GM18519 (cell line): ENCODE measurements at regions not wholly inside any gene's neighbourhood (a gene's known extent, or its start where the extent isn't known, plus 50 kb on each side); places are given as distances from the start of the nearest gene placed in this dataset.

Experiments
- ATAC-seq: cut with Tn5 transposase; IDR thresholded peaks from one replicate; pipeline ENCODE4 v1.9.1; 2021; ENCODE audit warnings: mild to moderate bottlenecking, moderate library complexity; ENCODE audit not compliant: unreplicated experiment, low FRiP score

DNA sequence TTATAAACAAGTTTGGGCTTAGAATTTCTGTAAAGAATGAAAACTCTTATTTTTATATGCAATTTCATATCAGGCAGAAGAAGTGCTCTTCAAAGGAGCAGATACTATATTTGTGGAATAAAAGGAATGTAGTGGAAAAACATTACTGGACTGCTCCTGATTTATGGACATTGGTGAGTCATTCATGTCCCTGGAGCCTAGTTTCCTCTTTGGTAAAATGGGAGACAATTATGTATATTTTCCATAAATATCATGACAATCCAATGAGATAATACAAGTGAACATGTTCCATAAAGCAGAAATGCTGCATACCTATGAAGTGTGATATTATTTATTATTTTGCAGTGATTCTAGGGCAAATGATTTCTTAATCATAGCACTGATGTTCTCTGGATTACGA is 445.8 kb upstream of the CITED2 start:
- no peak for ATAC-seq

DNA sequence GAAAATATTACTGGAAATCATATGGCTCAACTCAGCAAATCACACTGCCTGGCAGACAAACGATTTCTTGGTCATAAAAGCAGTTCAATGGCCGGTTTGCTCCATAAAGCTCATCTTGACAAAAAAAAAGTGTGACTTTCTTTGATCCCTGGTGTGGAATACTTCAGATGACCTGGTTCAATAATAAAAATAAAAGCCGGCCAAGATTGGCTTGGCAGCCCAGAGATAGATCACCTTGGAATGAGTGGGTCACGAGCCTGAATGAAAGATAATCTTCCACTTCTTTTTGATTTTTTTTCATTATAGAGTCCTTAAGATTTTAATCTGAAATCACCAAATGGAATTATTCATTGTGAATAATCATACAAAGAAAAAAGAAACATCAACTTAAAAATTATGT is 445.3 kb upstream of the CITED2 start:
- no peak for ATAC-seq

DNA sequence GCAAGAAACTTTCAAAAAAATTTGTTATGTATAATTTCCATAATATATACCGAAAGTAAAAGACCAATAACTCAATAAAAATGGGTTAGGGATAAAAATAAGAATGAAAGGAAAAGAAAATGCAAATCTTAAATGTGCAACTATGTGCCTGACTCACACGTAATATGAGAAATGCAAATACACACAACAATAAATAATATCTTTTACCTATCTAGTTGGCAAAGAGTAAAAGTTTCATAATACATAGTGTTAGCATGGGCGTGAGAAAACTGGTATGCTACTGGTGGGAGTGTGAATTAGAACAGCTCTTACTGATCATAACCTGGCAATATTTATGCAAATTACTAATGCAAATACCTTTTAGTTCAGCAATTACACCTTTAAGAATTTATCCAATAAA is 438.5 kb upstream of the CITED2 start:
- no peak for ATAC-seq

DNA sequence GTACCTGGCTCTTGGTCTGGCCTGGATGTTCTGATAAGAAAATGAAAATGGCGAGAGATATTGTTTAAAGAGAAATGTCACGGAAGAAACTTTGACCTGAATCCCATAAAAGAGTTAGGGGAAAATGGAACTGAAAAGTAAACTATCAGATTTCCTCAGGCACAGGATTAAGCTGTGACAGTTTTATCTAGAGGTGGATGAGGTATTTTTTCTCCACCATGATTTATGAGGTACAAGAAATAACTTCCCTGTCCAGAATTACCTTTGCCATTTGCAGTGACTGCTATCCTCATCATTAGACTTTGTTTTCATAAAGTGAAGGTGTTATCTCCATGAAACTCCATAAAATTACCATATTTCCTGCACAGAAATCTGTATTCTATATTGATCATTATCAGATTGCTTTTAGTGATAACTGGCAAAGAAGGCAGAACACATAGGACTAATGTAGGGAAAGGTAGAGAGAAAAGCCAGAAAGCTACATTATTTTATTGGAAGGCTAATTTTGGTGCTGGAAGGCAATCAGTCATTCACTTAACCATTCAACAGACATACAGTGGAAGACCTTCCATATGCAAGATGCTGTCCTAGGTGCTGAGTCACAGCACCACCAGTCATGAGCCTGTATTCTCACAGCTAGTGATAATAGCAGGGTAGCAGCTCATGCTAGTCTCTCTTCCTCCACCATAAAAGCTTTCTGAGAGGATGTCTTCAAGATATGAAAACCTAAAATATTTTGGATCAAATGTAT is 427.3 kb upstream of the CITED2 start:
- no peak for ATAC-seq

DNA sequence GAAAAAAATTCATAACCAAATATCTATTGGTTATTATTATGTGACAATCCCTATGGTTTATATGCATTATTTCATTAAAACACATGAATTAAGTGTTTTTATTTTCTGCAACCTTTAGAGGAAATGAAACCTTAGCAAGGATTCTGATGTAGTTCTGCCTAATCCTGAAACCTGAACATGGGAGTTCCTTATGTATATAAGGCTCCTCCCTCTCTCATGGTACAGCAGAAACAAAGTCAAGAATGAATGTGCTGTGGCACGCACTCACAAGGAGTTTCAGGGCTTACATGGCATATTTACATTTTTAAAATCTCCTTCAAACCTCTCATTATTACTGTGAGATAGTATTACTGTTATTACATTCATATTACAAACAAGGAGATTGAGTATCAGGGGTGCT is 426.4 kb upstream of the CITED2 start:
- ATAC-seq: peak; percentile 83

DNA sequence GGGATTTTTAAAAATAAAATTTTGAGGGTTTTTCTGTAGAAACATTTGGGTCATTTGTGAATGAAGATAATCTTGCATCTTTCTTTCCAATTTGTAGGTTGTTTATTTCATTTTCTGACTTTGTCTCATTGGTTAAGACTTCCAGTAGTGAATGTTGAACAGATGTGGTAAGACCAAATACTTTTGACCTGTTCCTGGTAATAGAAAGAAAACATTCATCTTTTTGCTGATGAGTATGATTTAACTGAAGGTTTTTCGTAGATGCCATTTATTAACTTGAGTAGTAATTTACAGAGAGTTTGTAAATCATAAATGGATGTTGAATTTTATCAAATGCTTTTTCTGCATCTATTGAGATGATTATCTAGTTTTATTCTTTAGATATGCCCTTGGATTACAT is 416.1 kb upstream of the CITED2 start:
- no peak for ATAC-seq

DNA sequence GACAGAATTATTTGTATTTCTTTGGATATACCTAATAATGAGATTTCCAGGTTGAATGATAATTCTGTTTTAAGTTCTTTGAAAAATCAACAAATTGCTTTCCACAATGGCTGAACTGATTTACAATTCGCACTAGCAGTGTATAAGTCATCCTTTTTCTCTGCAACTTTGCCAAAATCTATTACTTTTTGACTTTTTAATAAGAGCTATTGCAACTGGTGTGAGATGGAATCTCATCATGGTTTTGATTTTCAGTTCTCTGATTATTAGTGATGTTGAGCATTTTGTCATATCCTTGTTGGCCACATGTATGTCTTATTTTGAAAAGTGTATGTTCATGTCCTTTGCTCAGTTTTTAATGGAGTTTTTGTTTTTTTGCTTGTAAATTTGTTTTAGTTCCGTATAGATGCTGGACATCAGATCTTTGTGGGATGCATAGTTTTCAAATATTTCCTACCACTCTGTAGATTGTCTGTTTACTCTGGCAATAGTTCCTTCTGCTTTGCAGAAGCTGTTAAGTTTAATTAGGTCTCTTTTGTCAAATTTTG is 409.8 kb upstream of the CITED2 start:
- no peak for ATAC-seq

DNA sequence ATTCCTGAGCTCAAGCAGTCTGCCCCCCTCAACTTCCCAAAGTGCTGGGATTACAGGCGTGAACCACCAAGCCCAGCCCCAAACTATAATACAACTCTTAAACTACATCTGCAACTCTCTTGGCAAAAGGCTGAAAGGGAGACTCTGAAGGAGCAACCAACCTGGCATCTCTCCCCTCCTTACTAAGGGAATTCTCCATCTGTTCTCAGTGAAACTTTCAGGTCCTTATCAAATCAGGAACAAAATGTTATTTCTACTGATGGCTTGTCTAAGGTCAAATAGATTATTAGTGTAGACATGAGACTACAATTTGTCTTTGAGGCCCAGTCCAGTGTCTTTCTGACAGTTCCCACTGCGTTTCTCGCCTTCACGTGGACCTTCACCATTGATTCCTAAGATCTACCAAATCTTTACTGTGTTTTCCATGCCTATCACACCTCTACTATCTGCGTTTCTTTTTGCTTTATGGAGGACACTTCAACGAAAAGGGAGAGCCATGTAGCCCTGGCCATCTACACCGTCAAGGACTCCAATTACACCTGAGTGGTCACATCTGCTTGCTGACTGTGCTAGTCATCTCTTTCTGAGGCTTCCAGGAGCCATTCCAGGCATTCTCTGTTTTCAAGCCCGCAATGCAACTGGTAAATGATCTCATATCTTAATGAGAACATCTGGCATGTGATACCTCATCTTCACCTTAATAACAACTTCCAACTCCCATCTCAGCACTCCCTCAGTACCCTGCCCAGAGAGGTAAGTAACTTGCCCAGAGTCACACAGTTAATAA is 405.7 kb upstream of the CITED2 start:
- no peak for ATAC-seq

DNA sequence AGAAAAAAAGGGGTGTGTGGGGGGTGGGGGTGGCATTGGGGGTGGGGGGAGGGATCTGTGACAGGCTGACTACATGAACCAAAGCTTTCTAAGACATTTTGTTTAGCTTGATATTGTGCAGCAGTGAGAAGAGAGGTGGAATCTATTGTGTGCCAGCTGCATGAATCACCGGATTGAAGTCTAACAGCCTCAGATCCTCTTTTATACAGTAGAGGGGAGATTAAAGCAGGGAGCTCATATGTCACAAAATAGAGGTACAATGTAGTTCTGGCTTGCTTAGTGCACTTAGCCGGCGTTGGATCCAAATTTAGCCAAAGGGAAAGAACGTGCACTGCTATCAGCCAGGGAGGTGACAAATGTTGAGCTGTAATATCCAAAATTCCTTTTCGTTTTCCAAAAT is 404.2 kb upstream of the CITED2 start:
- ATAC-seq: no peak

DNA sequence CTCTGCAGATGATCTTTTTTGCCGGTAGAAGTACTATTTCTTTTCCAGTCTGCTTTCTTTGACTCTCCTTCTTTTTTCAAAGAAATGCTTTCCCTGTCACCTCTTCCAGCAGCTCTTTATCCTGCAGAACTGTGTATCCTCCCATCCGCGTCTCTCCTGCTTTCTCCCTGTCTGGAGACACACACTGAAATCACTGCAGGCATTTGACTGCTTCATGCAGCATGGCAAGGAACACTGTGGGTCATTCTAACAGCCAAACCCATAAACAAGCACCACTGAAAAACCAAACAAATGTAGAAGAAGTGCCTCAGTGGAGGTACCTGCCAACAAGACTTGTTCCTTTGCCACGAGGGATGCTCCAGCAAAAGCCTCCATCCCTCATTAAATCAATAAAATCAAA is 403.7 kb upstream of the CITED2 start:
- ATAC-seq: no peak

DNA sequence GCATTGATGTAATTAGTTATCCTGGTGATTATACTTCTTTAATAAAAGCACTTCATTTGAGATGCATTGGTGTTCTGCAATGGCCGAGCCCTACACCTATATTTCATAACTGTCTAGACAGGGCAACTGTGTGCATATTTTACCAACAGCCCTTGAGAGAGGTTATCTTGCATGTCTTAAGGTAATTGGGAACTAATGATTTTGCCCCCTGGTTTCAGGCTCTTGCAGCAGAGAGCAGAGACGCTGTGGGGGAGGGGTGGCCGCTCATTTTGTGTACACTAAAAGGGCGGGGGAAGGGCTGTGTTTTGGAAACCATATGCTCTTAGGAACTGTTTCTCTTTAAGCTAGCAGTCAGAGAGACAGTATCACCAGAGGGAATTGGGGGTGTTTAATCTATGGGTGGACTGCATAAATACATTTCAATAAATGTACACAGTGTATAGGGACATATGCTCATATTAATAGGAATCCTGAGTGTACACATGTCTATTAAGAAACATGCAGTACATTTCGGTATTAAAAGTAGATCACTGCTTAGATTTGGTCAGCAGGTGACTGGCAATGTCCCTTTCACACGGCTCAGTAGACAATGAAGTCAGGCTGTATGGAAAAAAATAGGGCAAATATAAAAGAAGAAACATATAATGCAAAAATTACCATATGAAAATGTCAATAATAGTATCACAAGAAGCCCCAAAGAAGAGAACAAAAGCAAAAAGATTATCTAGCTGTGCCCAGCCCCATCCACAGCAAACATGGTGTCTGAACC is 402.9 kb upstream of the CITED2 start:
- no peak for ATAC-seq

DNA sequence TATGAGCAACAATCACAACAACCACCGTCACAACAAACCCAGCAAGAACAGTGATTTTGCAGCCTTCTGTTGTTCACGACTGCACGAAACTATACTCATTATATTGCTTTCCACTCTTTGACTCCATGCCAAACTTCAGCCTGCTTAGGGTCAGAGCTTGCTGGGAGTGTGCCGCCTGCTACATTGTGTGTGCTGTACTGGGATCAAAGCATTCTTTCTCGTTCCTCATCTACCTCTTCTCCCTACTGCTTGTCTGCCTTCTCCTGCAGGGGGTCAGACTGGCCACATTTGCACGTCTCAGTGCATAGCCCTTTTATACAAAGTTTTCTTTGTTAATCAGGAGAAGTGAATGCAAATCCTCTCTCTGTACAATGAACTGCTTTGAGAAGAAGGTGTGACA is 401.6 kb upstream of the CITED2 start:
- ATAC-seq: no peak

DNA sequence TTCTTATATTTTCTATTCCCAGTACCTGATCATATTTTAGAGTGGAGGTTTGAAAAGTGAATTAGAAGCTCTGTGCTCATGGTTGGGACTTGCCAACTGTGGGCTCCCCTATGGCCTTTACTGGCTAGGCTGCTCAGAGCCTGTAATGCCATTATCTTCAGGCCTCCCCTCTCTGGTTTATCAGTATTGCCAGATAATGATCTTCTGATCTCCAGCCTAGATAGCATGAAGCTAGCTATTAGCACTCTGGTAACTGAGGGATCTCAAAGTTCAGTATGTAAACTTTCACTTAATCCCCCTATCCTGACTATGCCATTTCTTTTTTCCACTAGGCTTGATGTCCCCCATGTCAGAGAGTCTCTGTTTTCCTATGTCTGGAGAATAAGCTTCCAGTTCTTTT is 393.7 kb upstream of the CITED2 start:
- no peak for ATAC-seq

DNA sequence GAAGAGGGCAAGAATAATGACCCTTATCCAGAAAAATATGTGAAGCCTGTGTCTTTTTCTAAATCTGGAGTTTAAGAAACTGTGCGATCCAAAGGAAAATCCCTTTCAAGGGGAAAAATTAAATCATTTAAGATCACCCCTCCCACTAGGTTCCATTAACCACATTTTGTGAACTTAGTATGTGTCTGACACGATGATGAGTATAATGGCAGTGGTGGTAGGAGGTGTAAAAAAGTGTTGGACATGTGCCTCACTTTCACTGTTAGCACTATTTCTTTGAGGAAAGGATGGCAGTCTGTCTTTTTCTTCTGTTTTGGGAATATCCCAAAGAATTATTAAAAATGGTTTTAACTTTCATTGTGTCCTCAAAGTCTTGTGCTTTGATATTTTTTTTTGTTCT is 392.3 kb upstream of the CITED2 start:
- no peak for ATAC-seq

DNA sequence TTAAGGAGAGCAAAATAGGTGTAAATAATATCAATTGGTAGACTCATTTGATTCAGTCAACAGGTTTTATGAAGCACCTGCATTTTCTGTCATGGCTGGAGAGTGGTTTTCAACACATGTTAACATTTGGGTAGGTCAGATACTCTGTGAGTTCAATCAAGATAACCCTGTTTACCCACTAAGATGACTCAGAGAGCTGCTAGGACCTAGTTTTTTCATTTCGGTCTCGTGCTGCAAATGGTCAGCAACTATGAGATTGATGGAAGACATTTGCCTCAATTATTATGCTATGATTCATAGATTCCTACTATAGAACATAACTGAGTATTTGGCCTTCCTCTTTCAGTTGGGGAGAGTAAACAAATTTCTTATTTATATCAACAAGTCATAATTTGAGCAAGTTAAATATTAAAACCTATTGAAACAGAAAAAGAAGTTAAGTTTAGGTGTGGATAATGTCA is 391.4 kb upstream of the CITED2 start:
- no peak for ATAC-seq

DNA sequence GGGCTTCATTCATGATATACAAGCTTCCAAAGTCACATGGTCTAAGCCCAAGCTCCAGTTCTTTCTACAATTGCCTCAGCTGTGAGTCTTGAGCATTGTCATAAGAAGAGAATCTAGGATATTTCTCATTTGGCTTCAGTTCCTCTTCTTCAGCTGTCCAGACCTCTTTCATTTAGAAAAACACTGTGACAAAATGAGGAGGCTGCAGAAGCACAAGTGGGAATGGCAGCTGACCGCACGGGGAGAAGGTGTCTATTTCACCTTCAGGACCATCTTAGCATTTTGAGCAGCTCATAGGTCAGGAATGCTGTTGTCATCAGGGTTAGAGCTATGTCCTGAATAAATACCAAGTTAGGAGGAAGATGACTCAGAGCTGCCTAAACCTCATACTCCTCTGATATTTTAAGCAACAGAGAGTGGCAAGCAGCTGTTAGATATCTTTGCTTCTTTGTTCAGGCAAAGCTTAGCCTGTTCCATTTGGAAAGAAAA is 390.1 kb upstream of the CITED2 start:
- ATAC-seq: peak; percentile 89

DNA sequence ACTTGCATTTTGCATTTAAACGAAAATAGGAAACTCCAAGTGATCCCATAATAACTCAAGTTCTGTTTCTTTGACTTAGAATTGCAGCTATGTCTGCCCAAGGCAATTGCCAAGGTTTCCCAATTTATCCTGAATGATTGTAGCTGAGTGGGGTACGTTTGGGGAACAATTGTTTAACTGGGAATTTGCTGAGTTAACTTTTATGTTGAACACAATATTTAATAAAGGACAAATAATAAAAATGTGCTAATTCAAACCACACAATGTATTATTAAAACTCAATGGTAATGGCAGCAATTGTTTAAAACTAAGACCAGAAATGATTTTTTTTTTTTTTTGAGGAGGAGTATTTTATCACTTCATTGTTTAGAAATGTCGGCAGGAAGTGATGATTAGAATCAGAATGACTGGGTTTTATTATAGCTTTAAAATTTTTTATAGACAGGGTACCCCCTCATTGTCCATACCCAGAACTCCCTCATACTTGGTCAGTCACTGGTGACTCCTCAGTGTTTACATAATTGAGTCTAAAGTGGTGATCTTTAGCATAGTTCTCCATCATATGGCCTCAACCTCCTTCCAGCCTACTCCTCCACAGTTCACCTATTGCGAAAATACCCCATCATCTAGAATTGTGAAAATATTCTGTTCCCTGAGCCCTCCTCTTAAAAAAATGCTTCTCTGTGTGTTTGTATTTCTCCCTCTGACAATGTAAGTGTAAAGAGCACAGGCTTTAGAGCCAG is 389.2 kb upstream of the CITED2 start:
- ATAC-seq: no peak

DNA sequence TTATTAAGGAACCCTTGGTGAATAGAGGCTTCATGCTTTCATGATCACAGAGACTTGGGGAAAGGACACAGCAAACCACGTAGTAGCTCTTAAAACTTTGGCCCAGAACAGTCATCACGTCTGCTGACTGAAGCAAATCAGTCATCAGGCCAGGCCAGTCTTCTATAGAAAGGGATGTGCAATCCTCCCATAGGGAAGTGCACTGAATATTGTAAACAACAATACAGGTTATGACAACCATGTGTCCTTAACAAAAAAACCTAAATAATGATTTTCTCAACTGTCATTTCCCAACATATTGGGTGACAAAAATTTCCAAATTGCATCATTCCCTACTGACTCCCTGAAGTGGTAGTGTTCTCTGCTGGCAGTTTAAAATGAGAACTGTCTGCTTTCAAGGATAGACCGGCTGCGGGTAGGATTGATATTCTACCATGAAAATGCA is 388.2 kb upstream of the CITED2 start:
- peak; percentile 39 for ATAC-seq

DNA sequence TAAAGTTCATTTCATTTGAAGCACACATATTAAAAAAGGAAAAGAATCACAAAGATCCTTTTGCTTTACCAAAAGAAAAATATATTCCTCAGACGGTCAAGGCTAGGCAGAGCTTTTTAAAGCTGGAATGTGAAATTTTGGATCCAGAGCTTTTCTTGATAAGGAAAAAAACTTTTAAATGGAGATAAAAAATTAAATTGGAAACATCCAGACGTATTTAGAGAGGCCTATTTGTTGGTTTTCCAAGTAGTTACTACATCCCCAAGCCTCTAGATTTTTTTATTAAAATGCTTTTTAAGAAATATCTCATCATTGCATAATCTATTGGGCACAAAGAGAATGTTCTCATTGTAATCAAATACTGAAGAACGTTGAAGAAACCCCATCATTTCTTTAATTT is 385.7 kb upstream of the CITED2 start:
- no peak for ATAC-seq

DNA sequence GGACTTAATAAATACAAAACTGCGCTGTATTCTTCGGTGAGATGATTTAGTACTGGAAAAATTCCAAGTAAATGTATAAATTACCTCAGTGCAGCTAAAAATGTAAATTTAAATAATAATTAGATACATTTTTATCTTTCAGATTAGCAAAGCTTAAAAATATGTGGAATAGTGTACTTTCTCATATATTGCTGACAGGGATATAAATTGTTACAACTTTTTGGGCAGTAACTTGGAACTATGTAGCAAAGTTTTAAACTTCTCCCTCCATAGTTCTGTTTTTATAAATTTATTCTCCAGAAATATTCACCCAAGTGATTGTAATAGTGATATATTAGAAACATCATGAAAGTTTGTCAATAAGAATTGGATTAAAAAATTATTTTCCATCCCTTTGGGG is 384.6 kb upstream of the CITED2 start:
- no peak for ATAC-seq
